A673 (cell line): ENCODE measurements at regions not wholly inside any gene's neighbourhood (a gene's known extent, or its start where the extent isn't known, plus 50 kb on each side); places are given as distances from the start of the nearest gene placed in this dataset.

Source experiments
- BruUV-seq: library from RNA; stranded (reverse); fragments of 400-500 nt; replicated peaks from 2 replicates; lab custom pipeline; 2021; lab: Mats Ljungman, UMichigan
- CTCF ChIA-PET: fragments of 300-600 bp; sonication (Branson Sonifier 250); formaldehyde crosslinking; loops from one replicate; lab custom pipeline; 2022; ENCODE audit warnings: antibody characterized with exemption; lab: Charles Lee
- POLR2A ChIA-PET: fragments of 300-600 bp; sonication (Branson Sonifier 250); formaldehyde crosslinking; loops from one replicate; lab custom pipeline; 2022; ENCODE audit warnings: antibody characterized with exemption; ENCODE audit not compliant: low non-redundant PET; lab: Charles Lee
- DNase-seq: peaks from one replicate; pipeline ENCODE4 v3.0.0-alpha.2; 2015; ENCODE audit warnings: low spot score
- H3K27ac ChIP-seq: fragments of 200-600 bp; sonication (generic); 2 replicates; pipeline ENCODE4 v1.5.1; 2016; ENCODE audit warnings: mixed run types, low read depth, mild to moderate bottlenecking, mixed read lengths, antibody characterized with exemption, low read length; ENCODE audit not compliant: poor library complexity, severe bottlenecking
- H3K27me3 ChIP-seq: fragments of 200-600 bp; sonication (generic); replicated peaks from 2 replicates; pipeline ENCODE4 v1.6.1; 2017; ENCODE audit warnings: mixed run types, low read depth, mild to moderate bottlenecking, mixed read lengths, antibody characterized with exemption, low read length; ENCODE audit not compliant: insufficient read depth, poor library complexity
- H3K36me3 ChIP-seq: fragments of 200-600 bp; sonication (generic); 2 replicates; pipeline ENCODE4 v1.6.1; 2016; ENCODE audit warnings: mixed run types, mild to moderate bottlenecking, mixed read lengths, antibody characterized with exemption, low read length; ENCODE audit not compliant: insufficient read depth, poor library complexity, severe bottlenecking
- H3K4me1 ChIP-seq: fragments of 200-600 bp; sonication (generic); 2 replicates; pipeline ENCODE4 v1.6.1; 2017; ENCODE audit warnings: mixed run types, mild to moderate bottlenecking, mixed read lengths, antibody characterized with exemption, low read length; ENCODE audit not compliant: insufficient read depth, poor library complexity, severe bottlenecking
- H3K4me3 ChIP-seq: fragments of 200-600 bp; sonication (generic); 2 replicates; pipeline ENCODE4 v1.5.1; 2016; ENCODE audit warnings: low read depth, mixed run types, mild to moderate bottlenecking, mixed read lengths, low read length; ENCODE audit not compliant: poor library complexity, severe bottlenecking
- H3K9me3 ChIP-seq: fragments of 200-600 bp; sonication (generic); 2 replicates; pipeline ENCODE4 v1.6.1; 2016; ENCODE audit warnings: mixed run types, low read depth, mild to moderate bottlenecking, mixed read lengths, antibody characterized with exemption, low read length; ENCODE audit not compliant: poor library complexity, severe bottlenecking
- CTCF ChIP-seq: fragments of 300-800, 200-600 bp; sonication (generic); conservative IDR thresholded peaks from 2 replicates; pipeline ENCODE4 v1.5.1; 2017; ENCODE audit warnings: low read depth, mild to moderate bottlenecking, antibody characterized with exemption, low read length, moderate library complexity, mixed read lengths
- EZH2 ChIP-seq: fragments of 200-600 bp; sonication (generic); IDR thresholded peaks from 2 replicates; pipeline ENCODE4 v1.6.1; 2017; ENCODE audit warnings: borderline replicate concordance, low read depth, mild to moderate bottlenecking, mixed read lengths, antibody characterized with exemption, low read length; ENCODE audit not compliant: poor library complexity, severe bottlenecking
- intact Hi-C: fragments of 100-400 bp; cut with micrococcal nuclease; formaldehyde crosslinking; loops from one replicate; pipeline ENCODE4 v1.10.0; 2022; ENCODE audit not compliant: unreplicated experiment

DNA sequence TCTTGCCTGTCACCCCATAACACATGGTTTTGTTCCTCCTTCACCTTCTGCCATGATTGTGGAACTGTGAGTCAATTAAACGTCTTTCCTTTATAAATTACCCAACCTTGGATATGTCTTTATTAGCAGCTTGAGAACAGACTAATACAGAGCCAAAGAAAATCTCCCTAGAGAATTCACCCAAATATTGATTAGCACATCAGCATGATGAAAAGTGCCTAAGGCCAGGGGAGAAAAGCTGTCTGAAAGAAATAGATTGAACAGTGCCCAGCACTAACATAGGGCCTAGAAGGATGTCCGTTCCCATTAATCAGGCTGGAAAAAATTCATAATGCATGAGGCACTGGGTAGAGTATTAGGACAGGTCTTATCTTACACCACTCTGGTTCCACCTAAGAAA is 111.9 kb upstream of the CALN1 start:
- ChIA-PET POLR2A (no interaction called here), CTCF (no interaction called here)
- intact Hi-C loops, result no loop called here

DNA sequence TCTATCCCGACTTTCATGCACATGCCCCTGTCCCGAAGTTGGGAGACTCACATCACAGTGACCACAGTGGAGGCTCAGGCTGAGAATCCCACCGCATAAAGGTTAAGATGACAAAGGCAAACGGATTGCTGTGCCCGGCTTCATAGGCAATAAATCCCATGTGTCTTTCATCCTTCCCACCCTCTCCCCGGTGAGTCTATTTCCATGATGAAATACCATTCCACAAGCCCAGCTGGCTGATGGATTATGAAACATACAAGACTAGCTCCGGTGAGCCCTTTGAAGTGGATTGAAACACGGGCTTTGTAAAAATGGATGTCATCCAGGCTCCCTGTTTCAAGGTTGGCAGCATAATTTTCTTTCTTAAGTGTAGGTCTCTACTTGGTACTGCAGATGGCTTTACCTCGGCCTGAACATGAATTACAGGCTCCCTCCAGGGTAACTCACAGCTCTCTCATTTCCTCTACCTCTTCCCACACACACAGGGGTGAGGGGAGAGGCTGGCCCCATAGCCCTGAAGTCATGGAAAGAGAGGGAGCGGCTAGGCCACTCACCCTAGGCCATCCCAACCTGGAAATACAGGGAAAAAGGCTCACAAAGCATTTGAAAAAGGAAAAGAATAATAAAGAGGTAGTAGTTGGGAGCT is 92.0 kb upstream of the CALN1 start:
- POLR2A ChIA-PET, result no interaction called here
- H3K27me3 ChIP-seq, result peaks cover 24% of the 10 kb centered on the region
- BruUV-seq, result no TSS peak
- no peak overlapping the region for H3K27ac ChIP-seq
- H3K9me3 ChIP-seq, result no peaks in the 10 kb centered on the region
- CTCF ChIA-PET, result no interaction called here
- intact Hi-C loops, result no loop called here
- no peak for DNase-seq
- H3K4me1 ChIP-seq, result no peaks in the 10 kb centered on the region
- H3K4me3 ChIP-seq, result no peak overlapping the region
- no peaks in the 10 kb centered on the region for H3K36me3 ChIP-seq
- no peak for TF ChIP-seq CTCF
- TF ChIP-seq EZH2, result no peak

More for the DNA sequence above, 111.9 kb upstream of the CALN1 start:
- H3K36me3 ChIP-seq, result no peaks in the 10 kb centered on the region
- TF ChIP-seq CTCF (no peak), EZH2 (no peak)
- no peaks in the 10 kb centered on the region for H3K27me3 ChIP-seq
- no peaks in the 10 kb centered on the region for H3K4me1 ChIP-seq
- DNase-seq, result no peak
- H3K4me3 ChIP-seq, result no peak overlapping the region
- no TSS peak for BruUV-seq
- no peak overlapping the region for H3K27ac ChIP-seq
- H3K9me3 ChIP-seq, result no peaks in the 10 kb centered on the region

DNA sequence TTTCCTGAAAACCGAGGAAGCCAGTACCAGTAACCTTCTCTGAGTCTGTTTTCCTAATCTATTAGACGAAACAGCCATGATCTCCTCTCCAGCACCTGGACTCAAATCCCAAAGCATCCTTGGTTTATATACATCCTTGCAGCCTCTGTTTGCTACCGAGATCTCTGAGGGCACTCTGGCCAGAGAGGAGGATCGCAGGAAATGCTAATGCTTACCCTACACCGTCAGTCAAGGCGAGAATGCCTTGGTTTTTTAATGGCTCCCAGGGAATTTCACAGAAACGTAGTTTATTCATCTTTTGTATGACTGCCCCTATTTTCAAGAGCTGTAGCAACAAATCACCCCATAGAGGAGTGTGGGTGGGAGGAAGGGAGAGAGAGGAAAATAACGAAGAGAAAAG is 91.5 kb upstream of the CALN1 start:
- intact Hi-C loops, result no loop called here
- Histone ChIP-seq H3K27me3 (peaks cover 24% of the 10 kb centered on the region), H3K4me1 (no peaks in the 10 kb centered on the region), H3K9me3 (no peaks in the 10 kb centered on the region), H3K27ac (no peak overlapping the region), H3K4me3 (no peak overlapping the region), H3K36me3 (no peaks in the 10 kb centered on the region)
- CTCF ChIA-PET, result no interaction called here
- POLR2A ChIA-PET, result no interaction called here
- DNase-seq, result no peak
- TF ChIP-seq CTCF (no peak), EZH2 (no peak)
- BruUV-seq, result no TSS peak
